Colonic mucosa (tissue), 4 donors: ENCODE measurements at regions not wholly inside any gene's neighbourhood (a gene's known extent, or its start where the extent isn't known, plus 50 kb on each side); places are given as distances from the start of the nearest gene placed in this dataset.

ENCODE experiments used
- DNase-seq: peaks from one replicate; pipeline ENCODE4 v3.0.0-alpha.2; 2020
- H3K27ac ChIP-seq: fragments of 200-600 bp; one replicate; pipeline ENCODE4 v1.8.0; 2021
- H3K27me3 ChIP-seq: fragments of 200-600 bp; one replicate; pipeline ENCODE4 v1.8.0; 2021
- H3K36me3 ChIP-seq: fragments of 200-600 bp; one replicate; pipeline ENCODE4 v1.8.0; 2021
- H3K4me1 ChIP-seq: fragments of 200-600 bp; one replicate; pipeline ENCODE4 v1.8.0; 2021; ENCODE audit warnings: mild to moderate bottlenecking
- H3K4me3 ChIP-seq: fragments of 200-600 bp; one replicate; pipeline ENCODE4 v1.8.0; 2021
- H3K9ac ChIP-seq, 2 donors: one replicate each; pipeline ENCODE4 v1.7.0; 2013; ENCODE audit warnings: control low read depth in 2 of 2, low read depth in 2 of 2, low read length in 2 of 2
- H3K9me3 ChIP-seq: fragments of 200-600 bp; one replicate; pipeline ENCODE4 v1.8.0; 2021
- CTCF ChIP-seq: fragments of 200-600 bp; IDR thresholded peaks from one replicate; pipeline ENCODE4 v1.8.0; 2022; ENCODE audit warnings: antibody characterized with exemption, mild to moderate bottlenecking
- intact Hi-C: fragments of 100-400 bp; cut with DNase I; formaldehyde crosslinking; loops from one replicate; pipeline ENCODE4 v1.14.1; 2022
- donor health status: healthy.
- donor health status: DM: no; HTN: no; CAD: no.
- donor health status: DM: no; HTN: no; CAD: no.

GRCh38 chrX:39678914-39679313 is 418.8 kb downstream of the BCOR start:
- Histone ChIP-seq H3K4me1 (no peaks in the 10 kb centered on the region), H3K36me3 (no peaks in the 10 kb centered on the region), H3K27ac (no peak overlapping the region), H3K9me3 (no peaks in the 10 kb centered on the region), H3K4me3 (no peak overlapping the region), H3K9ac (no peak overlapping the region), H3K27me3 (no peaks in the 10 kb centered on the region)
- intact Hi-C loops, result no loop called here
- TF ChIP-seq CTCF, result no peak
- DNase-seq, result no peak

- no peak overlapping the region for H3K27ac ChIP-seq
- intact Hi-C loops, result no loop called here
- H3K4me3 ChIP-seq, result no peak overlapping the region
- no peaks in the 10 kb centered on the region for H3K4me1 ChIP-seq
- DNase-seq, result no peak
- H3K36me3 ChIP-seq, result no peaks in the 10 kb centered on the region
- TF ChIP-seq CTCF, result no peak
- H3K27me3 ChIP-seq, result no peaks in the 10 kb centered on the region
- no peak overlapping the region for H3K9ac ChIP-seq
- H3K9me3 ChIP-seq, result no peaks in the 10 kb centered on the region
Observed at GRCh38 chrX:39679497-39680157, 418.1 kb downstream of the BCOR start.

GRCh38 chrX:39681885-39682284 is 415.9 kb downstream of the BCOR start:
- Histone ChIP-seq H3K36me3 (no peaks in the 10 kb centered on the region), H3K9me3 (no peaks in the 10 kb centered on the region), H3K27ac (no peak overlapping the region), H3K27me3 (no peaks in the 10 kb centered on the region), H3K9ac (no peak overlapping the region), H3K4me3 (no peak overlapping the region), H3K4me1 (no peaks in the 10 kb centered on the region)
- no peak for DNase-seq
- TF ChIP-seq CTCF, result no peak
- intact Hi-C loops, result no loop called here

GRCh38 chrX:39682778-39683177 is 415.0 kb downstream of the BCOR start:
- DNase-seq, result no peak
- no peak overlapping the region for H3K27ac ChIP-seq
- no peak overlapping the region for H3K4me3 ChIP-seq
- H3K27me3 ChIP-seq, result no peaks in the 10 kb centered on the region
- intact Hi-C loops, result no loop called here
- no peak overlapping the region for H3K9ac ChIP-seq
- TF ChIP-seq CTCF, result no peak
- no peaks in the 10 kb centered on the region for H3K36me3 ChIP-seq
- H3K4me1 ChIP-seq, result no peaks in the 10 kb centered on the region
- no peaks in the 10 kb centered on the region for H3K9me3 ChIP-seq

GRCh38 chrX:39688219-39688575 is 409.6 kb downstream of the BCOR start:
- no peak overlapping the region for H3K27ac ChIP-seq
- H3K4me1 ChIP-seq, result no peaks in the 10 kb centered on the region
- TF ChIP-seq CTCF, result no peak
- no peaks in the 10 kb centered on the region for H3K27me3 ChIP-seq
- intact Hi-C loops, result no loop called here
- no peak for DNase-seq
- H3K36me3 ChIP-seq, result no peaks in the 10 kb centered on the region
- no peak overlapping the region for H3K9ac ChIP-seq
- no peak overlapping the region for H3K4me3 ChIP-seq
- H3K9me3 ChIP-seq, result no peaks in the 10 kb centered on the region
